ENCODE measurements at regions not wholly inside any gene's neighbourhood (a gene's known extent, or its start where the extent isn't known, plus 50 kb on each side); places are given as distances from the start of the nearest gene placed in this dataset.
"Not testable (repeated sequence)": the region's sequence is repeated elsewhere in the genome, so short reads cannot be mapped to it uniquely, and the experiment has no call there.

DNA sequence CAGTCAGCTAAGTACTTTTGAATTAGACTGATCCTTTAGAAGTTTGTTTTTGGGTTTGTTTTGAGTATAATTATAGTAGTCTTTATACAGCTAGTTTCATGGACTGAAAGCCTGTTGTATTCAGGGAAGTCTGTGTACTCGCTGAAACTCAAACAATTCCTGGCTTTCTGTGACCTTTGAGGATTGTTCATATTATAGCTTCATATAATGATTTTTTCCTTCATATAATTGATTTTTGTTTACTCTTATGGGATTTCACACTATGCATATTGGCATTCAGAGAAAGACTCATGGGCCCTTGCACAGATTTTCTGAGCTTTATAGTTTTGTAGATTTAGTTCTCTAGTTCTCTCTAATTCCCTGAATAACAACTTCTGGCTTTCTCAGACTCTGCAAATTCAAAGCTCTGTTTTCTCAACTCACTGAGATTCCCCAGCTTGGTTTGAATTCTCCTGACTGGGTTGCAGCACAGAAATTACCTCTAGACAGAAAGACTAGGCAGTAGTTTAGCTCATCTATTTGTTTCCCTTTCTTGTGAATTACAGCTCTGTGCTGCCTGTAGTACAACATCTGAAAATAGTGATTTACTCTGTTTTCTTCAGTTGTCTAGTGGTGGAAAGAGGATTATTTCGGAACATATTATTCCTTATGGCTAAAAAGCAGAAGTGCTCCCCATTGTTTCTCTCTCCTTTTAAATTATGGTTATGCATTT, 495.9 kb upstream of the CNTNAP5 start:
- no peak for DNase-seq
- H3K4me3 ChIP-seq = no peak overlapping the region
- no peaks in the 10 kb centered on the region for H3K36me3 ChIP-seq
- peaks cover 3% of the 10 kb centered on the region; the same call in 1 of the 2 replicates for H3K9me3 ChIP-seq
- no peaks in the 10 kb centered on the region for H3K27me3 ChIP-seq

GRCh38 chr2:123530004-123530403, 495.1 kb upstream of the CNTNAP5 start:
- Histone ChIP-seq H3K9me3 (no peaks in the 10 kb centered on the region), H3K27me3 (no peaks in the 10 kb centered on the region), H3K4me3 (no peak overlapping the region), H3K36me3 (no peaks in the 10 kb centered on the region)
- no peak for DNase-seq

GRCh38 chr2:123532126-123532525, 493.0 kb upstream of the CNTNAP5 start:
- H3K36me3 ChIP-seq = no peaks in the 10 kb centered on the region
- DNase-seq = no peak
- H3K4me3 ChIP-seq = no peak overlapping the region
- no peaks in the 10 kb centered on the region for H3K27me3 ChIP-seq
- H3K9me3 ChIP-seq = no peaks in the 10 kb centered on the region

- Histone ChIP-seq H3K9me3 (0 out of 2 replicates have a peak, but pooled peaks cover 2% of the 10 kb centered on the region), H3K36me3 (no peaks in the 10 kb centered on the region), H3K27me3 (no peaks in the 10 kb centered on the region), H3K4me3 (no peak overlapping the region)
- DNase-seq = no peak
These were observed 492.1 kb upstream of the CNTNAP5 start for GRCh38 chr2:123532994-123533393.

DNA sequence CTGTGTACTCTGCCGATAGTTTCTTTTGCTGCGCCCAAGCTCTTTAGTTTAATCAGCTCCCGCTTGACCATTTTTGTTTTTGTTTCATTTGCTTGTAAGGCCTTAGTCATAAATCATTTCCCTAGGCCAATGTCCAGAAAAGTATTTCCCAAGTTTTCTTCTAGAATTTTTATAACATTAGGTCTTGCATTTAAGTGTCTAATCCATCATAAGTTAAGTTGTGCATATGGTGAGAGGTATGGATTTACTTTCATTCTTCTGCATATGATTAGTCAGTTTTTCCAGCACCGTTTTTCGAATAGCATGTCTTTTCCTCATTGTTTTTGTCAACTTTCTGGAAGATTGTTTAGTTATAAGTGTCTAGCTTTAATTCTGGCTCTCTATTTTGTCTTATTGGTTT, 484.8 kb upstream of the CNTNAP5 start:
- Histone ChIP-seq H3K9me3 (0 out of 2 replicates have a peak, but pooled peaks cover 2% of the 10 kb centered on the region), H3K4me3 (peak overlapping the region; percentile 9), H3K27me3 (no peaks in the 10 kb centered on the region), H3K36me3 (no peaks in the 10 kb centered on the region)
- DNase-seq = no peak

- DNase-seq = no peak
- Histone ChIP-seq H3K4me3 (no peak overlapping the region), H3K27me3 (no peaks in the 10 kb centered on the region), H3K9me3 (no peaks in the 10 kb centered on the region), H3K36me3 (no peaks in the 10 kb centered on the region)
These were observed 478.7 kb upstream of the CNTNAP5 start for GRCh38 chr2:123546353-123546752.

- Histone ChIP-seq H3K9me3 (no peaks in the 10 kb centered on the region), H3K4me3 (no peak overlapping the region)
- no peak for DNase-seq
These were observed 461.6 kb upstream of the CNTNAP5 start for GRCh38 chr2:123563515-123563914.

GRCh38 chr2:123566291-123566946, 458.7 kb upstream of the CNTNAP5 start:
- H3K4me3 ChIP-seq = no peak overlapping the region
- no peaks in the 10 kb centered on the region for H3K27me3 ChIP-seq
- DNase-seq = peak; percentile 28
- H3K36me3 ChIP-seq = no peaks in the 10 kb centered on the region
- no peaks in the 10 kb centered on the region for H3K9me3 ChIP-seq

More at GRCh38 chr2:123563515-123563914, 461.6 kb upstream of the CNTNAP5 start:
- no peaks in the 10 kb centered on the region for H3K36me3 ChIP-seq
- H3K27me3 ChIP-seq = no peaks in the 10 kb centered on the region

DNA sequence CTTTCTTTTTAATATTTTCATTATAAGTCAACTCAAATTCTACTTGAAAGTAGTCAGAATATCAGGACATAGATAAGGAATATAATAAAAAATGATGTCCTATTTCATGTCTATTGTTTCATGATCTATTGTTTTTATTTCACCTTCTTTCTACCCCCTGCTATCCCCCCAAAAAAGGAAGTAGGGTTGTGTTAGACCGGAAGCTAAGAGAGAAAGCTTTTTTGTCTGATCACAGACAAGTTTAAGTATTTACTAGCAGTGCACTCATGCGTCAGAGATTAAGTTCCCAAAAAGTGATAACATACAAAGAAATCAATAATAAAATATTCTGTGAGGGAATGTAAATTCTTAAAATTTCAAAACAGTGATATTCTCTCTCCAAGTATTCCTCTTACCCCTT, 447.1 kb upstream of the CNTNAP5 start:
- Histone ChIP-seq H3K9me3 (no peaks in the 10 kb centered on the region), H3K27me3 (no peaks in the 10 kb centered on the region), H3K4me3 (no peak overlapping the region), H3K36me3 (no peaks in the 10 kb centered on the region)
- DNase-seq = no peak

DNA sequence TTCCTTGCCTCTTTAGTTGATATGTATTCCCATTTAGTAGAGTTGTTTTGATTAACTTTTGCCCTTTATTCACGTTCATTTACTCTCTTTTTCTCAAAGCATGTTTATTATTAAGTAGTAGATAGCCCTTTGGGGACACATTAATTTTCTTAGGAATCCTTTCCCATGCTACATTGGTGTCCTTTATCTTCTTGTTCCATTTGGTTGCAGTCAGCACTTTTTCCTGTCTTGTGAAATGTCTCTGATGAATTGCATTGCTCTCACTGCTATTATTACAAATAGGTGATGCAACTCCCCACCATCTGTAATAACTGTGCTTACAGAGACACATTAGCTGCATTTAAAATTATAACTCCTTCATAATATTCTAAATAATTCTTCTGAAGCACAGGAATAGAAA, 428.5 kb upstream of the CNTNAP5 start:
- Histone ChIP-seq H3K4me3 (no peak overlapping the region), H3K36me3 (no peaks in the 10 kb centered on the region; the same call in 1 of the 2 replicates), H3K27me3 (no peaks in the 10 kb centered on the region), H3K9me3 (no peaks in the 10 kb centered on the region)
- no peak for DNase-seq

GRCh38 chr2:123597988-123598387, 427.1 kb upstream of the CNTNAP5 start:
- DNase-seq = no peak
- H3K4me3 ChIP-seq = no peak overlapping the region
- H3K27me3 ChIP-seq = no peaks in the 10 kb centered on the region
- no peaks in the 10 kb centered on the region for H3K9me3 ChIP-seq
- no peaks in the 10 kb centered on the region; the same call in 1 of the 2 replicates for H3K36me3 ChIP-seq

DNA sequence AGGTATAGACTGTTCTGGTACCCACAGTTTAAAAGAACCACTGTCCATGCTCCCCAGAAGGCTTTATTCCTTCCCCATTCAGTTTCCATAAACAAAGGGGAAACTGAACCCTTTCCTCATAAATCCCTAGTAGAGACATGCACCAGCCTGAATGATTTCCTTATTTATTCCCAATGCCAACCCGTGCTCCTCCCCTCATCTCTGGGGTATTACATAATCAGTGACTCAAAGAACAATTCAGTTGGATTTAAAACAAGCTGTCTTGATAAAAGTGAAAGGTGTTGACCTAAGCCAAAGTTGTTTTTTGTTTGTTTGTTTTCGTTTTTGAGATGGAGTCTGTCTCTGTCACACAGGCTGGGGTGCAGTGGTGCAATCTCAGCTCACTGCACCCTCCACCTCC, 418.5 kb upstream of the CNTNAP5 start:
- no peaks in the 10 kb centered on the region for H3K36me3 ChIP-seq
- H3K9me3 ChIP-seq = peaks cover 2% of the 10 kb centered on the region; the same call in 1 of the 2 replicates
- no peak for DNase-seq
- H3K4me3 ChIP-seq = no peak overlapping the region
- H3K27me3 ChIP-seq = no peaks in the 10 kb centered on the region

DNA sequence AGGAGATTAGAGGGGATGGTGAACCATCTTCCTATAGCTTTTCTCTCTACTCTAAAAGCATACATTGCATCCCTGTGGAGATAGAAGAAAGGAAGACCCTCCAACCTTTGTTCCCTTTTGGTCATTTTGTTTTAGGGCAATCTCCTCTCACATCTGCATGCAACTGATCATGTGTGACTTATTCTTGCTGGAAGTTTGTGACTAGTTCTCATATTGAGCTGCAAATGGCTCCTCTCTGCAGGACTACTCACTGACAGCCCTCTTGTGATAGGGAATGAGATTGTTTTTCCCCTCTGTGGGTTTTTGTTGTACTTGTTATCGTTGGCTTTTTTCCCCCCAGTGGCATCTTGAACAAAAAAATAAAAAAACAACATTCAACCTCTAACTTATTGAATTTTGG, 416.0 kb upstream of the CNTNAP5 start:
- Histone ChIP-seq H3K9me3 (peaks cover 2% of the 10 kb centered on the region; the same call in 1 of the 2 replicates), H3K36me3 (no peaks in the 10 kb centered on the region), H3K27me3 (no peaks in the 10 kb centered on the region), H3K4me3 (no peak overlapping the region)
- DNase-seq = no peak

GRCh38 chr2:123614596-123614995, 410.5 kb upstream of the CNTNAP5 start:
- DNase-seq = no peak
- H3K27me3 ChIP-seq = no peaks in the 10 kb centered on the region
- no peak overlapping the region for H3K4me3 ChIP-seq
- peaks cover 9% of the 10 kb centered on the region for H3K9me3 ChIP-seq
- H3K36me3 ChIP-seq = no peaks in the 10 kb centered on the region

DNA sequence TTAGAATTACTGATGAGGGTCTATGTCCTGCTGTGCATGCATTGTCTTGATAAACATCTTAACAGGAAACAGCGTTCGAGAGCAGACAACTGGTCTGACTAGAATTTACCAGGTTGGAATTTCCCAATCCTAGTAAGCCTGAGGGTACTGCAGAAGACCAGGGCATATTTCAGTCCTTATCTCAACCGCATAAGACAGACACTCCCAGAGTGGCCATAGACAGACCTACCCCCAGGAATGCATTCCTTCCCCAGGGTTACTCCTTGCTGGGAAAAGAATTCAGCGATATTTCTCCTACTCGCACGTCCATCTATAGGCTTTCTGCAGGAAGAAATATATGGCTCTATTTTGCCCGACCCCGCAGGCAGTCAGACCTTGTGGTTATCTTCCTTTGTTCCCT, 406.4 kb upstream of the CNTNAP5 start:
- H3K36me3 ChIP-seq, H3K9me3 ChIP-seq, H3K4me3 ChIP-seq, H3K27me3 ChIP-seq, DNase-seq: not testable (repeated sequence)

- no peak overlapping the region for H3K4me3 ChIP-seq
- H3K27me3 ChIP-seq = no peaks in the 10 kb centered on the region
- no peak for DNase-seq
- no peaks in the 10 kb centered on the region for H3K36me3 ChIP-seq
- H3K9me3 ChIP-seq = no peaks in the 10 kb centered on the region
These were observed 400.3 kb upstream of the CNTNAP5 start for GRCh38 chr2:123624816-123625215.

DNA sequence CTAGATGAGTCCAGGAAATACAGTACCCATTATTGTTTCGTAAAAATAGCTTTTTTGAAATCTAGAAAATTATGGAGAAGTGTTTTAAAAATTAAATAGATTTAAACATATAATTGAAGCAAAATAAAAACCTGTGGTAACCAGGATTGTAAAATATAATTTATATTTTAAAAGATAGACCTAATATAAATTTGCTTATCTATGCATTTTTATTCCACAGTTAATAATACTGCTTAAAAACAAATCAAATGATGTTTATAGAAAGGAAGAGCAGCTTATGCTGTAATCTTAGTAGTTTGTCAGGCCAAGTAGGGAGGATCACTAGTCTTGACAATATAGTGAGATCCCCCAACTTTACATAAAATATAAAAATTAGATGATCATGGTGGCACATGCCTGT, 388.9 kb upstream of the CNTNAP5 start:
- H3K27me3 ChIP-seq = no peaks in the 10 kb centered on the region
- DNase-seq = no peak
- H3K36me3 ChIP-seq = no peaks in the 10 kb centered on the region
- no peak overlapping the region for H3K4me3 ChIP-seq
- H3K9me3 ChIP-seq = no peaks in the 10 kb centered on the region

Data from MG63 (cell line).